Stimulated activated CD4-positive, alpha-beta T cell treated with anti-CD3 and anti-CD28 coated beads, Interleukin-12 subunit alpha, Interleukin-12 subunit beta, amount 100 ng/mL, for 48 hours (primary cell): ENCODE measurements at regions not wholly inside any gene's neighbourhood (a gene's known extent, or its start where the extent isn't known, plus 50 kb on each side); places are given as distances from the start of the nearest gene placed in this dataset.
"Not testable (repeated sequence)": the region's sequence is repeated elsewhere in the genome, so short reads cannot be mapped to it uniquely, and the experiment has no call there.

Experiments
- DNase-seq, 3 donors: peaks; one replicate each; pipeline ENCODE4 v3.0.0-alpha.2; 2020; ENCODE audit warnings: low read depth in 2 of 3, low spot score in 1 of 3

DNA sequence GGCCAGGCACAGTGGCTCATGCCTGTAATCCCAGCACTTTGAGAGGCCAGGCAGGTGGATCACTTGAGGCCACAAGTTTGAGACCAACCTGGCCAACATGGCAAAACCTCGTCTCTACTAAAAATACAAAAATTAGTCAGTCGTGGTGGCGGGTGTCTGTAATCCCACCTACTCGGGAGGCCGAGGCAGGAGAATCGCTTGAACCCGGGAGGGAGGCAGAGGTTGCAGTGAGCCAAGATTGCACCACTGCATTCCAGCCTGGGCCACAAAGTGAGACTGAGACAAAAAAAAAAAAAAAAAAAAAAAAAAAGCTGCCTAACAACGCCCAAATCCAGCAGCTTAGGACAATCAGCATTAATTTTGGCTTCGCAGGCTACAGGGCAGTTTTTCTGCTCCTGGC lies 167.1 kb downstream of the GOSR1 start:
- not testable (repeated sequence) for DNase-seq

DNA sequence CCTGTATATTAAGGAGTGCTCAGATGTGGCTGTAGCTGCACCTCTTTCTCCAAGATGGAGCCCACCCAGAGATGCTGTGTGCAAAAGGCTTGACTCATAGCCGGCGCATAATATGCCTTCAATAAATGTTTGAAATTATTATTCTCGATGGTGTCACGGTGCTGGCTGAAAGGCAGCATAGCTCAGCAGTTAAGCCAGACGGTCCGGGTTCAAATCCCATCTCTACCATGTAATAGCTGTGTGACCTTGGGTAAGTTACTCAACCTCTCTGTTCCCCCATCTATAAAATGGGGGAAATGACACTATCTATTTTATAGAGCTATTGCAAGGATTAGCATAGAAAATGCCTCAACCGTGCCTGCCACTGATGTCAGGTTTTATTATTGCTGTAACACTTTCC lies 164.2 kb downstream of the GOSR1 start:
- not testable (repeated sequence) for DNase-seq

GRCh38 chr17:30639391-30639790 lies 162.2 kb downstream of the GOSR1 start:
- DNase-seq, result not testable (repeated sequence)

DNA sequence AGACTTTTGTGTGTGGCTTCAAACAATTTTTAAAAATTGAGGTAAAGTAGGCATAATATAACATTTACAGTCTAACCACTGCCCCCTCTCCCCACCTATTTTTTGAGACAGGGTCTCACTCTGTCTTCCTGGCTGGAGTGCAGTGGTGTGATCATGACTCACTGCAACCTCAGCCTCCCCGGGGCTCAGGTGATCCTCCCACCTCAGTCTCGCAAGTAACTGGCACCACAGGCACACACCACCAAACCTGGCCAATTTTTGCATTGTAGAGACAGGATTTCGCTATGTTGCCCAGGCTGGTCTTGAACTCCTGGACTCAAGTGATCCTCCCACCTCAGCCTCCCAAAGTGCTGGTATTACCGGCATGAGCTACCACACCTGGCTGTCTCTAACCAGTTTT lies 161.8 kb downstream of the GOSR1 start:
- not testable (repeated sequence) for DNase-seq

DNA sequence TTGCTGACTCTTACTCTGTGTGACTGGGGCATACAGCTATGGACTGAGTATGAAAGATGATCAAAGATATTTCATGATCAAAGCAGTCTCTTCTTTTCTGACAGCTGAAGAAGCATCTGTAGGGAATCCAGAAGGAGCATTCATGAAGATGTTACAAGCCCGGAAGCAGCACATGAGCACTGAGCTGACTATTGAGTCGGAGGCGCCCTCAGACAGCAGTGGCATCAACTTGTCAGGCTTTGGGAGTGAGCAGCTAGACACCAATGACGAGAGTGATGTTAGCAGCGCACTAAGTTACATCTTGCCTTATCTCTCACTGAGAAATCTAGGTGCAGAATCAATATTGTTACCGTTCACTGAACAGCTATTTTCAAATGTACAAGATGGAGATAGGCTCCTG lies 154.4 kb downstream of the GOSR1 start:
- not testable (repeated sequence) for DNase-seq

DNA sequence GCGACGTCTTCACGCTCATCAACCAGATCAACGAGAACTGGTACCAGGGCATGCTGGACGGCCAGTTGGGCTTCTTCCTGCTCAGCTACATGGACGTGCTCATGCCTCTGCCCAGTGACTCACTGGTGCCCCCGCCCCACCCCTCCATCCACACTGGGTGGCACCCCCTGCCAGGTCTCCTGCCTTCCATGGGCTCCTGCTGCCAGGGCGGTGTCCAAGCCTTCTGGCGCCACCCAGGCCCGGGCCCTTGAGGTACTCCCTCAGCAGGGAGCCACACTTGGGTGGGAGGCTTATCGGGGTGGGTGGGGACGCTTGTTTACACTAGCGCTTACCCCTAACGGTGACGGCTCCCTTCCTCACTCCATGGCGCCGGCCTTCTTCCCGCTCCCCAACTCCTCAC lies 148.2 kb downstream of the GOSR1 start:
- DNase-seq, result not testable (repeated sequence)

- not testable (repeated sequence) for DNase-seq
Measured at GRCh38 chr17:30624180-30624579, 147.0 kb downstream of the GOSR1 start.

DNA sequence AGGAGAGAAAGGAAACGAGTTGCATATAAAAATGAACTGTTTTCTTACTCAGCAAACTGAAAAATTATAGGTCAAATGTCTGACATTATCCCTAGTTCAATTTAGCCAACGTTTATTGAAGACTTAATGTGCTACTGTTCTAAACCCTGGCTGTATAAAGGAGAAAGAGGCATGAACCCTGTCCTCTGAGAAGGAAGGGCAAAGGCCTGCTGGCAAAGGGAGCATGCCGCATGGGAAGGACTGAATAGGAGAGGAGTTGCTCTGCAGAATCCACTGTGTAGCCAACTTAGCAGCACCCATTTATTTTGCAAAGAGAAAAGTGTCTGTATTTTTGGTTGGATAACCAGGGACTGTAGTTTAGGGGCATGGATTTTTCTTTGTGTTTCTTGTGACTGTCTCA lies 132.5 kb downstream of the GOSR1 start:
- not testable (repeated sequence) for DNase-seq

- no peak for DNase-seq
Measured at GRCh38 chr17:30605523-30605922, 128.3 kb downstream of the GOSR1 start.

DNA sequence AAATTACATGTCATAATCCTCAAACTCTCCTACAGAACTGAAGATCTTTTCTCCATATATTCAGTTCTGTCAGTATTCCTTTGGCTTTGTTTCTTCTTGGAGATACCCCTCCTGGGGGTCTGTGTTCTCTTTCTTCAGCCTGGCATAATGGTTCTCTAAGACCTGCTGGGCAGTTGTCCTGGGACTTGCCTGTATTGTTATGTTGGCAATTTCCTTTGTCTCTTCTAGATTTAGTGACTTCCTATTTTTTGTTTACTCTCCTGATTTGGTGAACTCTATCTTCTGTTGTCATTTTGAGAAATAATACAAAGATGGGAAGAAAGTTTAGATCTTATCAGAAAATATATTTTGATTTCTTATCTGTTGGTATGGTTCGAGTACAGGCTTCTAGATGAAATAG lies 127.8 kb downstream of the GOSR1 start:
- DNase-seq, result no peak

DNA sequence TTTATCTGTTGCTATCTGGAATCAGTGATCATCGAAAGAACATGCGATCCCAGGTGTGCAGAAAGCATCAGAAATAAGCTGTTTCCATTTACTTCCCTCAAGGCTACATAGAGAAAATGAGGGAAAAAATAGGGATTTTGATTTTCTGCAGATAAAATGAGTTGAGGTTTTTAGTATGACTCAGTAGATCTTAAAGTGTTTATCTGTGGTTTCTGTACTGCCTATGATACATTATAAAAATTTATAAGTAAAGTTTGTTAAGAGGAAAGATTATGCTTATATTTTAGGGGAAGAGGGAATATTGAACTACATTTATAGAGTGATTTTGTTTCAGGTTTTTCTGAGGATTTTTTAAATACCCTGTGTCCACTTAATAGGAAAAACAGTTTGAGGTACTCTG lies 125.2 kb downstream of the GOSR1 start:
- DNase-seq, result not testable (repeated sequence)

DNA sequence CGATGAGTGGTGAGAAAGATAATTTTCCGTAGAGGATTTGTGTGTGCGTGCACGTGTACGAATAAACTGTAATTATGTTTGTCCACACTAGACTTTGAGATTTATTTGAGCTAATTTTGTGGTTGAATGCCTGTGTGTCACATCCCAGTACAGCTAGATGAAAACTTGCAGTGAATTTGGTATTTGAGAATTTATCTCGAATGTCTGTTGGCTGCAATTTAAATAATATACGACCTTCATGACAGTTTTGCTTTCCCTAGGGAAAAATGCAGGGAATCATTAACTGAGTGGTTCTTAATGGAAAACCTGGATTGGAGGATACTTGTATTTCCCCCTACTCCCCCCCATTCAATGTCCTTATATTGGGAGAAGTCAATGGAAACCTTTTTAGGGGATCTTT lies 124.8 kb downstream of the GOSR1 start:
- DNase-seq, result not testable (repeated sequence)

GRCh38 chr17:30600830-30601494 lies 123.8 kb downstream of the GOSR1 start:
- no peak for DNase-seq

- peak; percentile 30 to 66 (median 39) for DNase-seq
Measured at GRCh38 chr17:30600060-30600829, 123.0 kb downstream of the GOSR1 start.

- no peak for DNase-seq
Measured at GRCh38 chr17:30599428-30600059, 122.3 kb downstream of the GOSR1 start.

DNA sequence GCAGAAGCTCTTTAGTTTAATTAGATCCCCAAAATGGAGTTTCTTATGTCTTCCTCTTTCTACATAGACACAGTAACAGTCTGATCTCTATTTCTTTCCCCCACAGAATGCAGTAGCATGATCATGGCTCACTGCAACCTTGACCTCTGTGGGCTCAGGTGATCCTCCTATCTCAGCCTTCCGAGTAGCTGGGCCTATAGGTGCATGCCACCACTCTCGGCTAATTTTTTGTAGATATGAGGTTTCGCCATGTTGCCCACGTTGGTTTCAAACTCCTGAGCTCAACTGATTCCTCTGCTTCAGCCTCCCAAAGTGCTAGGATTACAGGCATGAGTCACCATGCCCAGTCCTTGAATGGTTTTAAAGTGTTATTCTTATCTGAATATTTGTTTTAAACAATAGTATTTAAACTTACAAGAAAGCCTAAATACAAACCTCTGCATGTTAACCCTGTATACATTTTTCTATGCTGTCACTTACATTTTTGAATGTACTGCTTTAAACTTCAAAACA lies 120.6 kb downstream of the GOSR1 start:
- DNase-seq, result no peak

DNA sequence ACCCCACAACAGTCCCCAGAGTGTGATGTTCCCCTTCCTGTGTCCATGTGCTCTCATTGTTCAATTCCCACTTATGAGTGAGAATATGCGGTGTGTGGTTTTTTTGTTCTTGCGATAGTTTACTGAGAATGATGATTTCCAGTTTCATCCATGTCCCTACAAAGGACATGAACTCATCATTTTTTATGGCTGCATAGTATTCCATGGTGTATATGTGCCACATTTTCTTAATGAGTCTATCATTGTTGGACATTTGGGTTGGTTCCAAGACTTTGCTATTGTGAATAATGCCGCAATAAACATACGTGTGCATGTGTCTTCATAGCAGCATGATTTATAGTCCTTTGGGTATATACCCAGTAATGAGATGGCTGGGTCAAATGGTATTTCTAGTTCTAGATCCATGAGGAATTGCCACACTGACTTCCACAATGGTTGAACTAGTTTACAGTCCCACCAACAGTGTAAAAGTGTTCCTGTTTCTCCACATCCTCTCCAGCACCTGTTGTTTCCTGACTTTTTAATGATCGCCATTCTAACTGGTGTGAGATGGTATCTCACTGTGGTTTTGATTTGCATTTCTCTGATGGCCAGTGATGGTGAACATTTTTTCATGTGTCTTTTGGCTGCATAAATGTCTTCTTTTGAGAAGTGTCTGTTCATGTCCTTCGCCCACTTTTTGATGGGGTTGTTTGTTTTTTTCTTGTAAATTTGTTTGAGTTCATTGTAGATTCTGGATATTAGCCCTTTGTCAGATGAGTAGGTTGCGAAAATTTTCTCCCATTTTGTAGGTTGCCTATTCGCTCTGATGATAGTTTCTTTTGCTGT lies 120.0 kb downstream of the GOSR1 start:
- not testable (repeated sequence) for DNase-seq

GRCh38 chr17:30594953-30595371 lies 117.8 kb downstream of the GOSR1 start:
- not testable (repeated sequence) for DNase-seq

DNA sequence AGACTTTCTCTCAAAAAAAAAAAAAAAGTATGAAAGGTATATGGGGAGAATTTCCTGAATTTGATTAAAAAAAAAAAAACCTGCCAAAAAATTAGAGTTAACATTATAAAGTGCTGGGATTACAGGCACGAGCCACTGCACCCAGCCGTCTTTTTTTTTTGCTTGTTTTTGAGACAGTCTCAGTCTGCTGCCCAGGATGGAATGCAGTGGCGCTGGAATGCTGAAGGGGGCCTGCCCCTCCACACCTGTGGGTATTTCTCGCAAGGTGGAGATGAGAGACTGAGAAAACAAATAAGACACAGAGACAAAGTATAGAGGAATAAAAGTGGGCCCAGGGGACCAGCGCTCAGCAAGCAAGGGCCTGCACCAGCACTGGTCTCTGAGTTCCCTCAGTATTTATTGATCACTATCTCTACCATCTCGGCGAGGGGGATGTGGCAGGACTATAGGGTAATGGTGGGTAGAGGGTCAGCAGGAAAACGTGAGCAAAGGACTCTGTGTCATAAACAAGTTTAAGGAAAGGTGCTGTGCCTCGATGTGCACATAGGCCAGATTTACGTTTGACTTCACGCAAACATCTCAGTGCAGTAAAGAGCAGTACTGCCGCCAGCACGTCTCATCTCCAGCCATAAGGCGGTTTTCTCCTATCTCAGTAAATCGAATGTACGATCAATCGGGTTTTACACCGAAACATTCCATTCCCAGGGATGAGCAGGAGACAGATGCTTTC lies 117.2 kb downstream of the GOSR1 start:
- no peak for DNase-seq

- no peak for DNase-seq
Measured at GRCh38 chr17:30590081-30590733, 113.0 kb downstream of the GOSR1 start.
